GM20000 (cell line): ENCODE measurements at regions not wholly inside any gene's neighbourhood (a gene's known extent, or its start where the extent isn't known, plus 50 kb on each side); places are given as distances from the start of the nearest gene placed in this dataset.

Source experiments
- DNase-seq: peaks from one replicate; pipeline ENCODE4 v3.0.0; 2012; ENCODE audit warnings: low spot score
- CTCF ChIP-seq: IDR thresholded peaks from 2 replicates; pipeline ENCODE4 v1.5.1; 2012; ENCODE audit warnings: mild to moderate bottlenecking, control low read depth; ENCODE audit errors: extremely low read depth, missing control alignments

DNA sequence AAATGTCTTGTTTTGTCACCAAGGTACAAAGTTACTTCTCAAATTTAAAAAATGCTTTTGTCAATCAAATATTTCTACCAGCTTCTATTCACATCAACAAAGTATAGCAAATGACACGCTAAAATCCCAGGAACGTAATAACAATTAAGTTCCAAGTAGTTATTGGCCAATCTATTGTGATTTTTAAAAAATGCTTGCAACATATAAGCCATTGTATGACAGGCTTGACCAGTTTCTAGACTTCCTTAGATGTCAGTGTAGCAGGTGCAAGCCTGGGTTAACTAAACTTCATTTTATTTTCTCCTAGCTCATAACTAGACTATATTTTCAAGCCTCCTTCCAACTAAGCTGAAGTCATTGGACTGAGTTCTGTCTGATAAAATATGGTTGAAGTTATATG, 494.5 kb upstream of the PKN2 start:
- DNase-seq = no peak
- no peak for TF ChIP-seq CTCF

- TF ChIP-seq CTCF = no peak
- DNase-seq = peak; percentile 5
Observed at GRCh38 chr1:88191917-88192316, 492.2 kb upstream of the PKN2 start.

DNA sequence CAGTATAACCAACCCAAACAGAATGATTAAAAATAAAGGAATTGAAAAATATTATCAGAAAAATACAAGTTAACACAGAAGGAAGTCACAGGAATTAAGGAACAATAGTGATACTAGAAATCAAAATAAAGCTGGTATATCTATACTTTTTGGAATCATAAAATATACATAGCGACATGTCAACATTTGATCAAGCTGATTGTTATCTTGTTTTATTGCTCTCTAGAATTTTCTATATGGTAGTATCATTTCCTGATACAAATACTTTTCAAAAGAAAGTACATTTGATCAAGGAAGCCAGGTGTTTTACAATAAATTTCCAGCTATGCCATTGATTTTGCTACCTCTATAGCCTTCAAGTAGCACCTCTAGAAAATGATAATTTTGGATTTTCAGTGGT, 489.5 kb upstream of the PKN2 start:
- no peak for DNase-seq
- TF ChIP-seq CTCF = no peak

- no peak for TF ChIP-seq CTCF
- no peak for DNase-seq
Observed at GRCh38 chr1:88200545-88200944, 483.5 kb upstream of the PKN2 start.

- TF ChIP-seq CTCF = no peak
Observed at GRCh38 chr1:88204111-88204510, 480.0 kb upstream of the PKN2 start.

GRCh38 chr1:88204612-88205167, 479.4 kb upstream of the PKN2 start:
- DNase-seq = no peak
- TF ChIP-seq CTCF = no peak

More at GRCh38 chr1:88204111-88204510, 480.0 kb upstream of the PKN2 start:
- DNase-seq = no peak

- no peak for TF ChIP-seq CTCF
Observed at GRCh38 chr1:88208389-88208788, 475.7 kb upstream of the PKN2 start.

More at GRCh38 chr1:88208389-88208788, 475.7 kb upstream of the PKN2 start:
- DNase-seq = no peak
